Endodermal cell (in vitro differentiated cells): ENCODE measurements at regions not wholly inside any gene's neighbourhood (a gene's known extent, or its start where the extent isn't known, plus 50 kb on each side); places are given as distances from the start of the nearest gene placed in this dataset.

Source experiments
- DNase-seq: peaks from one replicate; pipeline ENCODE4 v3.0.0-alpha.2; 2017
- H3K27ac ChIP-seq: 2 replicates; pipeline ENCODE4 v1.5.1; 2013; ENCODE audit warnings: mild to moderate bottlenecking, low read depth, low read length, moderate library complexity
- H3K27me3 ChIP-seq: 2 replicates; pipeline ENCODE4 v1.6.1; 2013; ENCODE audit warnings: mild to moderate bottlenecking, low read length, moderate library complexity; ENCODE audit not compliant: insufficient read depth, control insufficient read depth, poor library complexity, severe bottlenecking
- H3K36me3 ChIP-seq: 2 replicates; pipeline ENCODE4 v1.7.0; 2013; ENCODE audit warnings: mild to moderate bottlenecking, low read length, moderate library complexity; ENCODE audit not compliant: control insufficient read depth, insufficient read depth
- H3K4me1 ChIP-seq: one replicate; pipeline ENCODE4 v1.7.0; 2013; ENCODE audit warnings: low read length; ENCODE audit not compliant: control insufficient read depth, insufficient read depth
- H3K4me3 ChIP-seq: 2 replicates; pipeline ENCODE4 v1.5.1; 2013; ENCODE audit warnings: mild to moderate bottlenecking, low read length, moderate library complexity
- H3K9ac ChIP-seq: 2 replicates; pipeline ENCODE4 v1.6.1; 2013; ENCODE audit warnings: mild to moderate bottlenecking, low read length, moderate library complexity; ENCODE audit not compliant: poor library complexity, severe bottlenecking; ENCODE audit errors: extremely low read depth
- H3K9me3 ChIP-seq: 2 replicates; pipeline ENCODE4 v1.6.1; 2013; ENCODE audit warnings: mild to moderate bottlenecking, low read length, moderate library complexity; ENCODE audit not compliant: control insufficient read depth
- H3K27ac Mint-ChIP-seq: 2 replicates; pipeline ENCODE4 v1.8.0; 2020; ENCODE audit warnings: mixed read lengths
- H3K27me3 Mint-ChIP-seq: 2 replicates; pipeline ENCODE4 v1.8.0; 2021; ENCODE audit warnings: mild to moderate bottlenecking, mixed read lengths; ENCODE audit not compliant: insufficient read depth
- H3K36me3 Mint-ChIP-seq: 2 replicates; pipeline ENCODE4 v1.8.0; 2020; ENCODE audit warnings: low read depth, mixed read lengths
- H3K4me1 Mint-ChIP-seq: 2 replicates; pipeline ENCODE4 v1.8.0; 2020; ENCODE audit warnings: mixed read lengths
- H3K4me3 Mint-ChIP-seq: 2 replicates; pipeline ENCODE4 v1.8.0; 2020; ENCODE audit warnings: mild to moderate bottlenecking, moderate library complexity, mixed read lengths
- H3K9me3 Mint-ChIP-seq: 2 replicates; pipeline ENCODE4 v1.8.0; 2020; ENCODE audit warnings: mild to moderate bottlenecking, mixed read lengths
- CTCF ChIP-seq: fragments of 200-600 bp; sonication (generic); conservative IDR thresholded peaks from 2 replicates; pipeline ENCODE4 v1.5.0; 2021; ENCODE audit warnings: antibody characterized with exemption, mild to moderate bottlenecking
- WGBS, 2 experiments: methylation state at CpG; one replicate each; pipeline versions ENCODE4 v1.1.5 to v1.1.7; 2013; ENCODE audit warnings: missing lambda C conversion rate in 2 of 2, mixed read lengths in 1 of 2; ENCODE audit not compliant: insufficient coverage in 1 of 2, insufficient read length in 1 of 2; 5-methylcytosine and 5-hydroxymethylcytosine counted together

- Histone ChIP-seq H3K4me1 (no peaks in the 10 kb centered on the region), H3K4me3 (no peak overlapping the region), H3K27ac (no peak overlapping the region), H3K9me3 (no peaks in the 10 kb centered on the region), H3K27me3 (no peaks in the 10 kb centered on the region), H3K36me3 (no peaks in the 10 kb centered on the region), H3K9ac (no peak overlapping the region)
- H3K4me1 Mint-ChIP-seq: peaks cover 9% of the 10 kb centered on the region
- no peaks in the 10 kb centered on the region for H3K36me3 Mint-ChIP-seq
- no peak overlapping the region for H3K27ac Mint-ChIP-seq
- 94 to 98% methylated on average over 3 to 7 of the region's 7 CpGs for WGBS, 2 experiments
- no peak for TF ChIP-seq CTCF
- H3K9me3 Mint-ChIP-seq: no peaks in the 10 kb centered on the region
- H3K4me3 Mint-ChIP-seq: no peak overlapping the region
- no peak for DNase-seq
- H3K27me3 Mint-ChIP-seq: peaks cover 5% of the 10 kb centered on the region
Observed at GRCh38 chr22:49417326-49417725, 410.3 kb downstream of the BRD1 start.

- Histone ChIP-seq H3K27me3 (no peaks in the 10 kb centered on the region), H3K9me3 (no peaks in the 10 kb centered on the region), H3K9ac (no peak overlapping the region), H3K36me3 (no peaks in the 10 kb centered on the region), H3K4me1 (no peaks in the 10 kb centered on the region), H3K4me3 (no peak overlapping the region), H3K27ac (no peak overlapping the region)
- 81 to 83% methylated on average over 18 to 21 of the region's 21 CpGs for WGBS, 2 experiments
- no peak for TF ChIP-seq CTCF
- no peak overlapping the region for H3K27ac Mint-ChIP-seq
- peaks cover 5% of the 10 kb centered on the region for H3K27me3 Mint-ChIP-seq
- peak; percentile 46 for DNase-seq
- H3K4me1 Mint-ChIP-seq: peaks cover 9% of the 10 kb centered on the region
- no peaks in the 10 kb centered on the region for H3K9me3 Mint-ChIP-seq
- no peaks in the 10 kb centered on the region for H3K36me3 Mint-ChIP-seq
- H3K4me3 Mint-ChIP-seq: no peak overlapping the region
Observed at GRCh38 chr22:49415151-49415951, 412.3 kb downstream of the BRD1 start.

GRCh38 chr22:49413551-49413950, 414.1 kb downstream of the BRD1 start:
- 86 to 94% methylated on average over 4 to 9 of the region's 9 CpGs for WGBS, 2 experiments
- peak; percentile 51 for DNase-seq
- H3K4me3 Mint-ChIP-seq: no peak overlapping the region

More at GRCh38 chr22:49413551-49413950, 414.1 kb downstream of the BRD1 start:
- Mint-ChIP-seq H3K9me3 (no peaks in the 10 kb centered on the region), H3K4me1 (peaks cover 9% of the 10 kb centered on the region), H3K27me3 (peaks cover 5% of the 10 kb centered on the region), H3K27ac (no peak overlapping the region), H3K36me3 (no peaks in the 10 kb centered on the region)
- no peak overlapping the region for H3K4me3 ChIP-seq
- no peak overlapping the region for H3K27ac ChIP-seq
- peak; percentile 23 for TF ChIP-seq CTCF
- no peaks in the 10 kb centered on the region for H3K9me3 ChIP-seq
- H3K27me3 ChIP-seq: no peaks in the 10 kb centered on the region
- H3K4me1 ChIP-seq: no peaks in the 10 kb centered on the region
- no peaks in the 10 kb centered on the region for H3K36me3 ChIP-seq
- no peak overlapping the region for H3K9ac ChIP-seq
